Muscle layer of duodenum (tissue), 2 donors: ENCODE measurements at regions not wholly inside any gene's neighbourhood (a gene's known extent, or its start where the extent isn't known, plus 50 kb on each side); places are given as distances from the start of the nearest gene placed in this dataset.

ENCODE experiments used
- H3K27ac ChIP-seq: one replicate; pipeline ENCODE4 v1.7.0; 2013; ENCODE audit warnings: mild to moderate bottlenecking, low read length
- H3K27me3 ChIP-seq: one replicate; pipeline ENCODE4 v1.7.0; 2013; ENCODE audit warnings: low read depth, mild to moderate bottlenecking, control low read depth, low read length
- H3K36me3 ChIP-seq, 2 donors: one replicate each; pipeline ENCODE4 v1.7.0; 2013; ENCODE audit warnings: low read length in 2 of 2, control low read depth in 1 of 2, mild to moderate bottlenecking in 1 of 2; ENCODE audit not compliant: insufficient read depth in 2 of 2, control insufficient read depth in 1 of 2
- H3K4me1 ChIP-seq, 2 donors: one replicate each; pipeline ENCODE4 v1.7.0; 2013; ENCODE audit warnings: low read length in 2 of 2, mild to moderate bottlenecking in 2 of 2, control low read depth in 1 of 2, moderate library complexity in 1 of 2; ENCODE audit not compliant: insufficient read depth in 2 of 2, control insufficient read depth in 1 of 2
- H3K4me3 ChIP-seq, 2 donors: one replicate each; pipeline ENCODE4 v1.7.0; 2013; ENCODE audit warnings: low read length in 2 of 2, low read depth in 1 of 2, mild to moderate bottlenecking in 1 of 2
- H3K9me3 ChIP-seq, 2 donors: one replicate each; pipeline ENCODE4 v1.7.0; 2013; ENCODE audit warnings: low read length in 2 of 2, control low read depth in 1 of 2, mild to moderate bottlenecking in 1 of 2; ENCODE audit not compliant: control insufficient read depth in 1 of 2
- donor health status: healthy.

DNA sequence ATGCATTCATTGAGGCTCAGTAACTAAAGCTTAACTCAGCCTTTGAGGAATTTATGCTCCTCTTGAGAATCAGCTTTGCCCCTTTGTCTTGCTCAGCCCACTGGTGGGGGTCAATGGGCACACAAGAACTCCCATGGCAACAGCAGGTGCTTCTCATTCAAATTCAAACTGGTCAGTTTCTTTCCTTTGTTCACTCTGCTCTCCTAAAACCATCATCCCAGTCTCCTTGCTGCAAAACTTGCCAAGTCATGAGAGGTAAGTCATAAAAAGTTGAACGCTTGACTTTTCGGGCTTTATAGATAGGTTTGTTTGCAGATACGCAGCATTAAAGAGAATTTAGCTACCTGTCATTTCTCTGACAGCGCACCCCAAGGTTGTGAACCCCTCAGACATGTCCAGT is 146.8 kb downstream of the TFAP2A start:
- no peaks in the 10 kb centered on the region for H3K4me1 ChIP-seq
- no peaks in the 10 kb centered on the region for H3K27me3 ChIP-seq
- no peak overlapping the region for H3K4me3 ChIP-seq
- H3K9me3 ChIP-seq, result no peaks in the 10 kb centered on the region
- no peaks in the 10 kb centered on the region for H3K36me3 ChIP-seq
- H3K27ac ChIP-seq, result no peak overlapping the region

DNA sequence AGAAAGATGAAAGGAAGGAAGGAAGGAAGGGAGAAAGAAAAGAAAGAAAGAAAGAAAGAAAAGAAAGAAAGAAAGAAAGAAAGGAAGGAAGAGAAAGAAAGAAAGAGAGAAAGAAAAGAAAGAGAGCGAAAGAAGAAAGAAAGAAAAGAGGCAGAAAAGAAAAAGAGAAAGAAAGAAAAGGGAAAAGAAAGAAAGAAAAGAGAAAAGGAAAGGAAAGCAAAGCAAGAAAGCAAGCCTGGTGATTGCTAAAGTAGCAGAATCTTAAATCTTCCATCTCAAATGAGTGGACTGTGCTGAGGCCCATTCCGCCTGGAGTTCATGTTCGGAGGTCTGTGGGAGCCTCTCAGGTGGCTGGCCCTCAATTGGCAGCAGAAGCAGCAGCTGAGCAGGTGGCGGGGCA is 148.4 kb downstream of the TFAP2A start:
- Histone ChIP-seq H3K27ac (no peak overlapping the region), H3K36me3 (no peaks in the 10 kb centered on the region), H3K9me3 (no peaks in the 10 kb centered on the region), H3K4me3 (no peak overlapping the region), H3K27me3 (no peaks in the 10 kb centered on the region), H3K4me1 (no peaks in the 10 kb centered on the region)

DNA sequence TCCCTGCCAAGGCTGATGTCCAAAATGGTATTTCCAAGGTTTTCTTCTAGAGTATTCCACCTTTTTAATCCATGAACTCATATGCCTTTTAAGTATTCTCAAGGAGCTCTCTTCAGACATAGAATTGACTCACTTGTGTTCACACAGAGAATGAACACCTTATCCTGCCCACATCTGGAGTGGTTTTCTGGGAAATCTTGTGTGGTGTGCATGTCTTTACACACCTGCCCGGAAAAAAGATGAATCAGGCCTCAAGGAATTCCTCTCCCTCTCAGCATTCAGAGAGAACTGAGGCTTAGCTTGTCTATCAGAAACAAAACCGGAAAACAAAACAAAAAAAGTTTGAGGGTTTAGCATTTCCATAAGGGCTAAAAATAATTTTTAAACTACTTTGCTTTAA is 148.8 kb downstream of the TFAP2A start:
- no peak overlapping the region for H3K27ac ChIP-seq
- no peaks in the 10 kb centered on the region for H3K9me3 ChIP-seq
- H3K27me3 ChIP-seq, result no peaks in the 10 kb centered on the region
- H3K4me3 ChIP-seq, result no peak overlapping the region
- H3K36me3 ChIP-seq, result no peaks in the 10 kb centered on the region
- H3K4me1 ChIP-seq, result no peaks in the 10 kb centered on the region

DNA sequence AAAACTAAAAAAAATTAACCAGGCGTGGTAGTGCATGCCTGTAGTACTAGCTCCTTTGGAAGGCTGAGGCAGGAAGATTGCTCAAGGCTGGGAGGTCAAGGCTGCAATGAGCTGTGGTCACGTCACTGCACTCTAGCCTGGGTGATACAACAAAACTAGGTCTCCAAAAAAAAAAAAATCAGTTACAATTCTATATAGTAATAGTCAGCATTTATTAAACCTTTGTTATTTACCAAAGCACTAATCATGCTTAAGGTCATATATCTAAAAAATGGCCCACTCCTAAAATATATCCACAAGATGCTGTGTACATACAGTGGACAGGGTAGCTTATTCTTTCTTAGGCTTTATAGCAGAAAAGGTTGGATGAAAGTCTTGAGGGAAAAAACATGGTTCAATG is 152.4 kb downstream of the TFAP2A start:
- Histone ChIP-seq H3K4me1 (no peaks in the 10 kb centered on the region), H3K36me3 (no peaks in the 10 kb centered on the region), H3K4me3 (no peak overlapping the region), H3K27me3 (no peaks in the 10 kb centered on the region), H3K9me3 (no peaks in the 10 kb centered on the region), H3K27ac (no peak overlapping the region)

DNA sequence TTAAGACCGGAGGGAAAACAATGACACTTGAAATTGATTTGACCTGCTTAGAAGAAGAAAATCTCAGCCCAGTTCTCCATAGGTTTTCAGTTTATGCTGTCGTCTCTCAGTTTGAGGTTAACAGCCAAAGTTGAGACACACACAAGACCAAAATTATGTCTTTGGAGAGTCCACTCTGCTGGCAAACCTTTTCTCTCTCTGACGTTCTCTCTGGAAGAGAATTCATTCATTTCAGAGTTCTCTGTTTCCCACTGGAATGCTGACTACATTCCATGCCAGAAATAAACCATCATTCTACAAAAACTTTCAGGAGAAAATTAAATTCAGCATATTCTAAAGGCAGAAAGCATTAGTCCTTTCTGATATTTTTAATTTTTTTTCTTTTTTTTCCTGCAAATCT is 155.2 kb downstream of the TFAP2A start:
- Histone ChIP-seq H3K4me1 (no peaks in the 10 kb centered on the region), H3K4me3 (no peak overlapping the region), H3K27me3 (no peaks in the 10 kb centered on the region), H3K36me3 (no peaks in the 10 kb centered on the region), H3K27ac (no peak overlapping the region), H3K9me3 (no peaks in the 10 kb centered on the region)

- H3K4me1 ChIP-seq, result no peaks in the 10 kb centered on the region
Observed at GRCh38 chr6:10258341-10258740, 156.5 kb downstream of the TFAP2A start.

DNA sequence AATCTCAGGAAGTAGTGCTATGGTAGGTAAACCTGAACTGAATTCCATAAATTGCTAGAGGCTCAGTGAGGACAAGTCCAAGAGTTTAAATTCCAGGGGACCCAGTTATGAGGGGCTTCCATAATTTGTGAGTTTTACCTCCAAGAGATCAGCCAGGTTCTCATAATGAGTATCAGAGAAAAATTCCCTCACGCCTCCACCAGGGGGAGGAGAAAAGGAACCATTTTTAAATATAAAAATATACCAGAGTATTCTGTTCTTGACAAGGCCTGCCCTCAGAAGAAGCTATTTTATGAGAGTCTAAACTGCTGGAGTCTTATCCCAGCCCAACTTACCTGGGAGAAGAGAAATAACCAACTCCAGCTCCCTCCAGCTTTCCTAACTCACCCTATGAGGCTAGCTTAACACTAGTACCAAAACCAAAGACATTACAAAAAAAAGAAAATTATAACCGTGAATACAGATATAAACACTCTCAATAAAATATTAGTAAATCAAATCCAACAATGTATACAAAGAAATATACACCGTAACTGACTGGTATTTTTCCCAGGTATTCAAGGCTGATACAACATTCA is 158.7 kb downstream of the TFAP2A start:
- Histone ChIP-seq H3K27ac (no peak overlapping the region), H3K4me3 (no peak overlapping the region), H3K4me1 (peaks cover 0 to 4% of the 10 kb centered on the region in 2 donors), H3K27me3 (no peaks in the 10 kb centered on the region), H3K36me3 (no peaks in the 10 kb centered on the region), H3K9me3 (no peaks in the 10 kb centered on the region)

More at GRCh38 chr6:10258341-10258740, 156.5 kb downstream of the TFAP2A start:
- Histone ChIP-seq H3K9me3 (no peaks in the 10 kb centered on the region), H3K4me3 (no peak overlapping the region), H3K27me3 (no peaks in the 10 kb centered on the region), H3K27ac (no peak overlapping the region), H3K36me3 (no peaks in the 10 kb centered on the region)

- no peaks in the 10 kb centered on the region for H3K9me3 ChIP-seq
- no peak overlapping the region for H3K4me3 ChIP-seq
- no peaks in the 10 kb centered on the region for H3K27me3 ChIP-seq
- H3K4me1 ChIP-seq, result peaks cover 0 to 4% of the 10 kb centered on the region in 2 donors
- no peak overlapping the region for H3K27ac ChIP-seq
- no peaks in the 10 kb centered on the region for H3K36me3 ChIP-seq
Observed at GRCh38 chr6:10250655-10251220, 164.1 kb downstream of the TFAP2A start.

GRCh38 chr6:10248378-10248843 is 166.5 kb downstream of the TFAP2A start:
- Histone ChIP-seq H3K27me3 (no peaks in the 10 kb centered on the region), H3K4me1 (peaks cover 0 to 4% of the 10 kb centered on the region in 2 donors), H3K9me3 (no peaks in the 10 kb centered on the region), H3K4me3 (no peak overlapping the region), H3K27ac (no peak overlapping the region), H3K36me3 (no peaks in the 10 kb centered on the region)

- H3K4me3 ChIP-seq, result no peak overlapping the region
- no peaks in the 10 kb centered on the region for H3K27me3 ChIP-seq
- H3K9me3 ChIP-seq, result no peaks in the 10 kb centered on the region
- no peak overlapping the region for H3K27ac ChIP-seq
- H3K4me1 ChIP-seq, result no peaks in the 10 kb centered on the region
- H3K36me3 ChIP-seq, result no peaks in the 10 kb centered on the region
Observed at GRCh38 chr6:10237298-10238038, 177.4 kb downstream of the TFAP2A start.

DNA sequence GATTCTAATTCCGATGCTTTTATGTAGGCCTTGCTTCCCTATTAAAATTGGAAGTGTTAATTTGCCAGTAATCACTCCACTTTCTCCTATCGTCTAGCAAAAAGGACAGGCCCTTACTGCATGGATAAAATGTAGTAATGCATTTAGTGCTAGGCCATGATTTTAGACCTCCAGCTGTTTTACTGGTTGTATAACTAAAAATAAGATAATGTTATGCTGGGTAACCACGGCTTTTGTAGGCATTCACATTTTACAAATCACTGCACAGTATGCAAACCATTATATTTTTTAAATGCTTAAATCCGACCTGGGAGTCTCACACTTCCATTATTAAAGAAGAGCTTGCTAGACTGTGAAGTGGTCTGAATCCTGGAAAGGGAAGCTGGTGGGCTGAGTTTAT is 179.5 kb downstream of the TFAP2A start:
- no peaks in the 10 kb centered on the region for H3K9me3 ChIP-seq
- H3K27me3 ChIP-seq, result no peaks in the 10 kb centered on the region
- no peak overlapping the region for H3K27ac ChIP-seq
- H3K36me3 ChIP-seq, result no peaks in the 10 kb centered on the region
- H3K4me1 ChIP-seq, result no peaks in the 10 kb centered on the region
- no peak overlapping the region for H3K4me3 ChIP-seq
